Osteocyte (in vitro differentiated cells): ENCODE measurements at regions not wholly inside any gene's neighbourhood (a gene's known extent, or its start where the extent isn't known, plus 50 kb on each side); places are given as distances from the start of the nearest gene placed in this dataset.

Source experiments
- DNase-seq: peaks from one replicate; pipeline ENCODE4 v3.0.0; 2021; ENCODE audit warnings: mixed read lengths; ENCODE audit not compliant: unreplicated experiment; ENCODE audit errors: extremely low spot score
- H3K27ac Mint-ChIP-seq: one replicate; pipeline ENCODE4 v1.8.0; 2021; ENCODE audit warnings: mild to moderate bottlenecking, mixed read lengths; ENCODE audit not compliant: unreplicated experiment
- H3K27me3 Mint-ChIP-seq: one replicate; pipeline ENCODE4 v1.8.0; 2021; ENCODE audit warnings: mixed read lengths; ENCODE audit not compliant: unreplicated experiment
- H3K36me3 Mint-ChIP-seq: one replicate; pipeline ENCODE4 v1.8.0; 2021; ENCODE audit warnings: mixed read lengths; ENCODE audit not compliant: unreplicated experiment
- H3K4me1 Mint-ChIP-seq: one replicate; pipeline ENCODE4 v1.8.0; 2021; ENCODE audit warnings: mixed read lengths; ENCODE audit not compliant: unreplicated experiment
- H3K4me3 Mint-ChIP-seq: one replicate; pipeline ENCODE4 v1.8.0; 2021; ENCODE audit warnings: mild to moderate bottlenecking, moderate library complexity, mixed read lengths; ENCODE audit not compliant: unreplicated experiment
- H3K9me3 Mint-ChIP-seq: one replicate; pipeline ENCODE4 v1.8.0; 2021; ENCODE audit warnings: mixed read lengths; ENCODE audit not compliant: unreplicated experiment
- TF ChIP-seq, protein P1 (sequence below): fragments of 200-600 bp; sonication (generic); IDR thresholded peaks from 2 replicates; pipeline ENCODE4 v1.5.0; 2021; ENCODE audit warnings: antibody characterized with exemption, mild to moderate bottlenecking, moderate library complexity

DNA sequence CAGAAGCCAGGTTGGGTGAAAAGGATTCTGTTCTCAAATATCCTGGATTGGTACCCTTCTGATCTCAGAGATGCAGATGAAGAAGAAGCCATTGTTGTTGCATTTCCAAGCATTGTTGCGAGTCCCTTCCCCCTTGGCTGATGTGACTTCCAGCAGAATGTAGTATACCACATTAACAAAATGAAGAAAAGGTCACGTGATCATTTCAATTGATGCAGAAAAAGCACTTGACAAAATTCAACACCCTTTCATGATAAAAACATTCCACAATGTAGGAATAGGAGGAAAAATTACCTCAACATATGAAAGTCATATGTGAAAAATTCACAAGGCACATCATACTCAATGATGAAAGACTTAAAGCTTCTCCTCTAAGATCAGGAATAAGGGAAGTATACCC lies 181.9 kb upstream of the PFN2 start:
- DNase-seq = no peak
- H3K27ac Mint-ChIP-seq = no peak overlapping the region
- TF ChIP-seq, protein P1, sequence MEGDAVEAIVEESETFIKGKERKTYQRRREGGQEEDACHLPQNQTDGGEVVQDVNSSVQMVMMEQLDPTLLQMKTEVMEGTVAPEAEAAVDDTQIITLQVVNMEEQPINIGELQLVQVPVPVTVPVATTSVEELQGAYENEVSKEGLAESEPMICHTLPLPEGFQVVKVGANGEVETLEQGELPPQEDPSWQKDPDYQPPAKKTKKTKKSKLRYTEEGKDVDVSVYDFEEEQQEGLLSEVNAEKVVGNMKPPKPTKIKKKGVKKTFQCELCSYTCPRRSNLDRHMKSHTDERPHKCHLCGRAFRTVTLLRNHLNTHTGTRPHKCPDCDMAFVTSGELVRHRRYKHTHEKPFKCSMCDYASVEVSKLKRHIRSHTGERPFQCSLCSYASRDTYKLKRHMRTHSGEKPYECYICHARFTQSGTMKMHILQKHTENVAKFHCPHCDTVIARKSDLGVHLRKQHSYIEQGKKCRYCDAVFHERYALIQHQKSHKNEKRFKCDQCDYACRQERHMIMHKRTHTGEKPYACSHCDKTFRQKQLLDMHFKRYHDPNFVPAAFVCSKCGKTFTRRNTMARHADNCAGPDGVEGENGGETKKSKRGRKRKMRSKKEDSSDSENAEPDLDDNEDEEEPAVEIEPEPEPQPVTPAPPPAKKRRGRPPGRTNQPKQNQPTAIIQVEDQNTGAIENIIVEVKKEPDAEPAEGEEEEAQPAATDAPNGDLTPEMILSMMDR = no peak
- no peaks in the 10 kb centered on the region for H3K27me3 Mint-ChIP-seq
- H3K4me3 Mint-ChIP-seq = no peak overlapping the region
- peaks cover 16% of the 10 kb centered on the region for H3K9me3 Mint-ChIP-seq
- H3K4me1 Mint-ChIP-seq = peaks cover 23% of the 10 kb centered on the region
- H3K36me3 Mint-ChIP-seq = peaks cover 2% of the 10 kb centered on the region

DNA sequence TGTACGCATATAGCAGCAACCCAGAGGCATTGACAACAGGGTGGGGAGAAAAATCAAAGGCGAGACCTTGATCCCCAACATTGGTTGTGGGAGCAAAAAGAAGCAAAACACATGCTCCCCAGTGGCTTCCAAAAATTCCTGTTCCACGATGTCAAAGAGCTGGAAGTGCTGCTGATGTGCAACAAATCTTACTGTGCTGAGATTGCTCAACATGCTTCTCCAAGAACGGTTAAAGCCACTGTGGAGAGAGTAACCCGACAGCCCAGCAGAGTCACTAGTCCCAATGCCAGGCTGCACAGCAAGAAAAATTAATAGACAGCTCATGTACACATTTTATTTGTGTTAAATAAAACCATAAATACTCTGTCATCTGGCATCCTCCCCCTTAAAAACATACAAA lies 179.9 kb upstream of the PFN2 start:
- H3K27ac Mint-ChIP-seq = no peak overlapping the region
- peaks cover 2% of the 10 kb centered on the region for H3K36me3 Mint-ChIP-seq
- H3K4me3 Mint-ChIP-seq = no peak overlapping the region
- no peaks in the 10 kb centered on the region for H3K27me3 Mint-ChIP-seq
- H3K4me1 Mint-ChIP-seq = peaks cover 33% of the 10 kb centered on the region
- H3K9me3 Mint-ChIP-seq = peaks cover 12% of the 10 kb centered on the region
- TF ChIP-seq, protein P1 = no peak
- DNase-seq = no peak

DNA sequence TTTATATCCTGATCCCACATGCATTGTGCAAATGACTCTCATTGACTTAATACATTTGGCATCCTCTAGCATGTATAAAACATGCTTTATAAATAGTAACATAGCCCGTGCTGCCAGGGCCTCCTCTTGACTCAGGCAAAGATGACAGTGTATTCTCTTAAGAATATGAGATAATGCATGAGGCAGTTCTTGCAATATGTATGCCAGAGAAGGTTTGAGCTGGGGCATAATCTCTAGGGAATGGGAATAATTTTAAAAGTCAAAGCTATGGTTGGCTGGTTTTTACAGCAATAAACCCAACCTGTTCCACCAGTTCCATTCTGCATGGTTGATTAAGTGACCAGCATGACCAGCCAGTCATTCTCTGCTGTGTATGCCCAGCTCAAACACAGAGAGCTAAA lies 179.0 kb upstream of the PFN2 start:
- Mint-ChIP-seq H3K27me3 (no peaks in the 10 kb centered on the region), H3K9me3 (peaks cover 12% of the 10 kb centered on the region), H3K4me3 (no peak overlapping the region), H3K27ac (no peak overlapping the region), H3K4me1 (peaks cover 36% of the 10 kb centered on the region), H3K36me3 (peaks cover 2% of the 10 kb centered on the region)
- no peak for DNase-seq
- TF ChIP-seq, protein P1 = no peak

DNA sequence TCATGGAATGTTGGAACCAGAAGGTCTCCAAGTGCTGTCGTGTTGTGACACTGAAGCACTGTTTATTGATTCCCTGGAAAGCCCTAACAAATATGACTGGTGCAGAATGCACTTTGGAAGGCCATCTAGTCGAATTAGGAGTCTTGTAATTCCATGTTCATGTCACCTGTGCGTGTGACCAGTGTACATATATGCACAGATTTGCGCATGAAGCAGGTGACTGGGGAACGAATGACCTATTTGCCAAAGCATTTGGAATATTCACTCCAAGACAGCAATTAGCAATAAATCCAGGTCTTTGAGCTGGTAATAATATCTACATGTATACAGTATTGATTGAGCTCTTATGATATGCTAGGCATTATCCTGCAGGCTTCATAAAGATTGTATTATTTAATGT lies 177.5 kb upstream of the PFN2 start:
- Mint-ChIP-seq H3K27ac (peak overlapping the region; percentile 89), H3K4me3 (no peak overlapping the region), H3K4me1 (peaks cover 36% of the 10 kb centered on the region), H3K27me3 (no peaks in the 10 kb centered on the region), H3K9me3 (peaks cover 8% of the 10 kb centered on the region), H3K36me3 (no peaks in the 10 kb centered on the region)
- DNase-seq = no peak
- TF ChIP-seq, protein P1 = no peak

DNA sequence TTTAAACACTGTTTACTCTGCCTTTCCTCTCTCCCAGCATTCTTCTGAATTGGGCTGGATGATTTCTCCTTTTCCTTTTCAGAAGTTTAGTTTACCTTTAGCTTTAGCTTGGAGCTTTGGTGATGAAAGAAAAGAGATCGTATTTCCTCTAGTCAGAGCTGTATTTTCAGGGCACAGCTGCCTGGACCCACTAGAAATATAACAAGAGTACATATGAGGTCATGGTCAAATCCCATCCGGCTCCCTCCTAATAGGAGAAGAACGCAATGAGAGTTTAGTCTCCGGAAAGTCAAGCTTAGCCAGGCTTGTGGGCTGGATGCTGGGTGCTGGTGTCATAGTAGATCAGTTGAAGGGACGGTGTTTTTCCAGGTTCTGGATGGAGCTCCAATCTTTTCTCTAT lies 177.1 kb upstream of the PFN2 start:
- Mint-ChIP-seq H3K4me1 (peaks cover 36% of the 10 kb centered on the region), H3K4me3 (no peak overlapping the region)
- DNase-seq = no peak

More for the DNA sequence above, 177.1 kb upstream of the PFN2 start:
- TF ChIP-seq, protein P1 = no peak
- Mint-ChIP-seq H3K9me3 (peaks cover 4% of the 10 kb centered on the region), H3K36me3 (no peaks in the 10 kb centered on the region), H3K27me3 (no peaks in the 10 kb centered on the region), H3K27ac (peak overlapping the region; percentile 89)
